ENCODE measurements at regions not wholly inside any gene's neighbourhood (a gene's known extent, or its start where the extent isn't known, plus 50 kb on each side); places are given as distances from the start of the nearest gene placed in this dataset.

- H3K4me1 Mint-ChIP-seq, result peaks cover 11% of the 10 kb centered on the region
- DNase-seq (ENCODE audit: low spot score), result no peak
- CTCF ChIA-PET, result no interaction called here
These were observed 640.6 kb upstream of the DPPA4 start for GRCh38 chr3:109977897-109978296.

GRCh38 chr3:109982201-109982600, 644.9 kb upstream of the DPPA4 start:
- peaks cover 11% of the 10 kb centered on the region for H3K4me1 Mint-ChIP-seq
- CTCF ChIA-PET, result no interaction called here
- DNase-seq (ENCODE audit: low spot score) (no peak), ATAC-seq (no peak; the same call in 1 of the 2 replicates)
- POLR2A ChIA-PET, result no interaction called here
- H3K4me3 Mint-ChIP-seq, result no peak overlapping the region
- no peaks in the 10 kb centered on the region for H3K9me3 Mint-ChIP-seq
- H3K36me3 Mint-ChIP-seq, result no peaks in the 10 kb centered on the region
- no peak for TF ChIP-seq ZBTB21 (CRISPR knock-in tag; IDR thresholded peaks at IDR 0.05; ENCODE audit: borderline replicate concordance)
- no peak for TF ChIP-seq HMGA2 (CRISPR knock-in tag; IDR thresholded peaks at IDR 0.05)
- TF ChIP-seq ZNF317 (CRISPR knock-in tag; IDR thresholded peaks at IDR 0.05; ENCODE audit: borderline replicate concordance, low read depth), result no peak
- TF ChIP-seq E2F1 (CRISPR knock-in tag; IDR thresholded peaks at IDR 0.05), result no peak
- no peak for TF ChIP-seq ZNF512 (CRISPR knock-in tag; IDR thresholded peaks at IDR 0.05; ENCODE audit: borderline replicate concordance)
- no peak for TF ChIP-seq ERG (CRISPR knock-in tag; IDR thresholded peaks at IDR 0.05)
- no peak for TF ChIP-seq ZNF532 (CRISPR knock-in tag; IDR thresholded peaks at IDR 0.05; ENCODE audit: borderline replicate concordance)
- TF ChIP-seq ZNF263 (CRISPR knock-in tag; IDR thresholded peaks at IDR 0.05; ENCODE audit: low read depth), result no peak
- TF ChIP-seq ZNF138 (CRISPR knock-in tag; conservative IDR thresholded peaks at IDR 0.05), result no peak
- no peak for TF ChIP-seq ELF4 (CRISPR knock-in tag; IDR thresholded peaks at IDR 0.05; ENCODE audit: low read depth)
- TF ChIP-seq CTCF (IDR thresholded peaks at IDR 0.05), result no peak
- TF ChIP-seq SMAD4 (CRISPR knock-in tag; IDR thresholded peaks at IDR 0.05), result no peak
- TF ChIP-seq FOXJ3 (CRISPR knock-in tag; IDR thresholded peaks at IDR 0.05; ENCODE audit: borderline replicate concordance), result no peak
- no peak for TF ChIP-seq GTF2I (CRISPR knock-in tag; conservative IDR thresholded peaks at IDR 0.05)
- no peak for TF ChIP-seq FOXP1 (CRISPR knock-in tag; IDR thresholded peaks at IDR 0.05; ENCODE audit: borderline replicate concordance)
- TF ChIP-seq PRRX2 (CRISPR knock-in tag; IDR thresholded peaks at IDR 0.05), result no peak
- no peak for TF ChIP-seq MYBL2 (CRISPR knock-in tag; IDR thresholded peaks at IDR 0.05)
- H3K27me3 Mint-ChIP-seq (ENCODE audit: low read depth), result no peaks in the 10 kb centered on the region
- no peak overlapping the region for H3K27ac Mint-ChIP-seq

More at GRCh38 chr3:109977897-109978296, 640.6 kb upstream of the DPPA4 start:
- POLR2A ChIA-PET, result no interaction called here
- Mint-ChIP-seq H3K9me3 (peaks cover 13% of the 10 kb centered on the region), H3K27me3 (ENCODE audit: low read depth) (no peaks in the 10 kb centered on the region), H3K36me3 (peaks cover 12% of the 10 kb centered on the region), H3K4me3 (no peak overlapping the region), H3K27ac (peak overlapping the region; percentile 23; the same call in 1 of the 2 replicates)
- no peak for TF ChIP-seq ATF2 (CRISPR knock-in tag; IDR thresholded peaks at IDR 0.05; ENCODE audit: borderline replicate concordance, low read depth)
- TF ChIP-seq ZNF232 (CRISPR knock-in tag; IDR thresholded peaks at IDR 0.05), result no peak
- no peak for TF ChIP-seq USF1 (CRISPR knock-in tag; IDR thresholded peaks at IDR 0.05)
- no peak for TF ChIP-seq FOXK1 (CRISPR knock-in tag; IDR thresholded peaks at IDR 0.05)
- no peak for TF ChIP-seq ESRRA (CRISPR knock-in tag; IDR thresholded peaks at IDR 0.05; ENCODE audit: borderline replicate concordance)
- TF ChIP-seq ETV6 (CRISPR knock-in tag; IDR thresholded peaks at IDR 0.05), result no peak
- TF ChIP-seq NFE2L1 (CRISPR knock-in tag; IDR thresholded peaks at IDR 0.05), result no peak
- TF ChIP-seq SMAD4 (CRISPR knock-in tag; IDR thresholded peaks at IDR 0.05), result no peak
- no peak for TF ChIP-seq SMAD3 (CRISPR knock-in tag; IDR thresholded peaks at IDR 0.05; ENCODE audit: borderline replicate concordance)
- ATAC-seq, result peak; percentile 78

Data from WTC11 (cell line).